HCT116 (cell line): ENCODE measurements at regions not wholly inside any gene's neighbourhood (a gene's known extent, or its start where the extent isn't known, plus 50 kb on each side); places are given as distances from the start of the nearest gene placed in this dataset.

Experiments
- EZH2 ChIP-seq: fragments of 200-600 bp; sonication (generic); IDR thresholded peaks from 2 replicates; pipeline ENCODE4 v1.6.1; 2017; ENCODE audit warnings: antibody characterized with exemption, mixed run types
- EZH2phosphoT487 ChIP-seq: fragments of 200-600 bp; IDR thresholded peaks from 2 replicates; pipeline ENCODE4 v1.6.1; 2018; ENCODE audit warnings: antibody characterized with exemption, borderline replicate concordance
- POLR2AphosphoS5 ChIP-seq: IDR thresholded peaks from 2 replicates; pipeline ENCODE4 v1.6.1; 2011; ENCODE audit warnings: mild to moderate bottlenecking, low read depth, low read length, moderate library complexity
- TF ChIP-seq, protein P1 (sequence below), 3 experiments: fragments of 200-600 bp in 1 of 3; sonication (generic) in 1 of 3; IDR thresholded peaks in 2 of 3; conservative IDR thresholded peaks in 1 of 3; 2 replicates each; pipeline ENCODE4 v1.5.1; 2012 to 2017; ENCODE audit warnings: low read depth in 2 of 3, low read length in 2 of 3, antibody characterized with exemption in 1 of 3, borderline replicate concordance in 1 of 3, control low read depth in 1 of 3, mild to moderate bottlenecking in 1 of 3, mixed read lengths in 1 of 3, mixed run types in 1 of 3, moderate library complexity in 1 of 3; ENCODE audit not compliant: insufficient read depth in 1 of 3
- TF ChIP-seq, protein P2 (sequence below): IDR thresholded peaks from 2 replicates; pipeline ENCODE4 v1.6.1; 2012

DNA sequence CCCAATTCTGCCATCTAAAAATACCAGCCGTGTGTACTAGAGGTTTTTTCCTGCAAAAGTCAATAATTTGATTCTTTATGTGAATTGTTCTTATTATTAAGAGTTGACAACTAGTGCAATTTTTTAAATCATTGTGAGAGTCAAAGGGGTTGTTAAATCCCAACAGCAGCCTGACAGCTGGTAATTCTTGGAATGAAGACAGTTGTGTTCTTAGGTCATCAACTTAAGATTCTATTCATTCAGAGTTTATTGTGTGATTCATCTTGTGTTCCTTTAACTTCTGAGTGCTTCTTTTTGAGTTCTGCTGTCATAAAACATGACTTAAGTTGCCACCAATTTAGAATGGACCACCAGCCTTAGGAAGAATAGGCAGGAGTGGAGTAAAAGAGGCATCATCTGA, 329.0 kb downstream of the NAF1 start:
- TF ChIP-seq POLR2AphosphoS5 (no peak), EZH2 (no peak), EZH2phosphoT487 (no peak)
- TF ChIP-seq, protein P1, sequence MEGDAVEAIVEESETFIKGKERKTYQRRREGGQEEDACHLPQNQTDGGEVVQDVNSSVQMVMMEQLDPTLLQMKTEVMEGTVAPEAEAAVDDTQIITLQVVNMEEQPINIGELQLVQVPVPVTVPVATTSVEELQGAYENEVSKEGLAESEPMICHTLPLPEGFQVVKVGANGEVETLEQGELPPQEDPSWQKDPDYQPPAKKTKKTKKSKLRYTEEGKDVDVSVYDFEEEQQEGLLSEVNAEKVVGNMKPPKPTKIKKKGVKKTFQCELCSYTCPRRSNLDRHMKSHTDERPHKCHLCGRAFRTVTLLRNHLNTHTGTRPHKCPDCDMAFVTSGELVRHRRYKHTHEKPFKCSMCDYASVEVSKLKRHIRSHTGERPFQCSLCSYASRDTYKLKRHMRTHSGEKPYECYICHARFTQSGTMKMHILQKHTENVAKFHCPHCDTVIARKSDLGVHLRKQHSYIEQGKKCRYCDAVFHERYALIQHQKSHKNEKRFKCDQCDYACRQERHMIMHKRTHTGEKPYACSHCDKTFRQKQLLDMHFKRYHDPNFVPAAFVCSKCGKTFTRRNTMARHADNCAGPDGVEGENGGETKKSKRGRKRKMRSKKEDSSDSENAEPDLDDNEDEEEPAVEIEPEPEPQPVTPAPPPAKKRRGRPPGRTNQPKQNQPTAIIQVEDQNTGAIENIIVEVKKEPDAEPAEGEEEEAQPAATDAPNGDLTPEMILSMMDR (IDR thresholded peaks at IDR 0.05 in 2 of 3, conservative IDR thresholded peaks at IDR 0.05 in 1 of 3; ENCODE audit: borderline replicate concordance in 1 of 3, insufficient read depth in 1 of 3, low read depth in 2 of 3, low read length in 2 of 3), result no peak
- TF ChIP-seq, protein P2, sequence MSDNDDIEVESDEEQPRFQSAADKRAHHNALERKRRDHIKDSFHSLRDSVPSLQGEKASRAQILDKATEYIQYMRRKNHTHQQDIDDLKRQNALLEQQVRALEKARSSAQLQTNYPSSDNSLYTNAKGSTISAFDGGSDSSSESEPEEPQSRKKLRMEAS, result no peak
